H9 (cell line): ENCODE measurements at regions not wholly inside any gene's neighbourhood (a gene's known extent, or its start where the extent isn't known, plus 50 kb on each side); places are given as distances from the start of the nearest gene placed in this dataset.

ENCODE experiments used
- DNase-seq: peaks from one replicate; pipeline ENCODE4 v3.0.0-alpha.2; 2017
- H2AFZ ChIP-seq: one replicate; pipeline ENCODE4 v1.6.1; 2013; ENCODE audit warnings: mild to moderate bottlenecking, low read length, control low read depth, moderate library complexity
- H2AK5ac ChIP-seq: 2 replicates; pipeline ENCODE4 v1.6.1; 2013; ENCODE audit warnings: low read length, control low read depth, mixed read lengths; ENCODE audit not compliant: insufficient read length
- H2BK120ac ChIP-seq: one replicate; pipeline ENCODE4 v1.6.1; 2013; ENCODE audit warnings: low read depth, mild to moderate bottlenecking, low read length, control low read depth, inconsistent platforms; ENCODE audit not compliant: poor library complexity, severe bottlenecking
- H2BK12ac ChIP-seq: 2 replicates; pipeline ENCODE4 v1.6.1; 2013; ENCODE audit warnings: low read length, control low read depth, mixed read lengths, low read depth; ENCODE audit not compliant: insufficient read length
- H2BK15ac ChIP-seq: 2 replicates; pipeline ENCODE4 v1.6.1; 2013; ENCODE audit warnings: low read depth, low read length, control low read depth
- H2BK20ac ChIP-seq: one replicate; pipeline ENCODE4 v1.6.1; 2013; ENCODE audit warnings: low read depth, mild to moderate bottlenecking, low read length, control low read depth, inconsistent platforms; ENCODE audit not compliant: poor library complexity, severe bottlenecking
- H2BK5ac ChIP-seq: 2 replicates; pipeline ENCODE4 v1.6.1; 2013; ENCODE audit warnings: low read length, control low read depth, mixed read lengths; ENCODE audit not compliant: insufficient read length
- H3K14ac ChIP-seq: 2 replicates; pipeline ENCODE4 v1.6.1; 2013; ENCODE audit warnings: low read length, control low read depth; ENCODE audit not compliant: insufficient read depth
- H3K18ac ChIP-seq: 2 replicates; pipeline ENCODE4 v1.6.1; 2013; ENCODE audit warnings: low read depth, mild to moderate bottlenecking, mixed read lengths, low read length, control low read depth; ENCODE audit not compliant: insufficient read length
- H3K23ac ChIP-seq: 2 replicates; pipeline ENCODE4 v1.6.1; 2013; ENCODE audit warnings: low read length, control low read depth, mixed read lengths, low read depth; ENCODE audit not compliant: insufficient read length
- H3K23me2 ChIP-seq: 2 replicates; pipeline ENCODE4 v1.6.1; 2013; ENCODE audit warnings: low read depth, mild to moderate bottlenecking, mixed read lengths, low read length, control low read depth; ENCODE audit not compliant: insufficient read length, poor library complexity, severe bottlenecking
- H3K27ac ChIP-seq: 2 replicates; pipeline ENCODE4 v1.5.1; 2013; ENCODE audit warnings: low read length, control low read depth, mixed read lengths, low read depth; ENCODE audit not compliant: insufficient read length
- H3K27me3 ChIP-seq: 2 replicates; pipeline ENCODE4 v1.6.1; 2013; ENCODE audit warnings: low read length, control low read depth, inconsistent platforms; ENCODE audit not compliant: insufficient read depth
- H3K4ac ChIP-seq: 2 replicates; pipeline ENCODE4 v1.6.1; 2013; ENCODE audit warnings: low read depth, mild to moderate bottlenecking, control low read depth, inconsistent platforms, low read length, moderate library complexity
- H3K4me1 ChIP-seq: 2 replicates; pipeline ENCODE4 v1.6.1; 2013; ENCODE audit warnings: low read length, control low read depth, inconsistent platforms; ENCODE audit not compliant: insufficient read depth
- H3K4me2 ChIP-seq: 2 replicates; pipeline ENCODE4 v1.6.1; 2013; ENCODE audit warnings: low read length, control low read depth, mixed read lengths; ENCODE audit not compliant: insufficient read length, insufficient read depth
- H3K56ac ChIP-seq: 2 replicates; pipeline ENCODE4 v1.6.1; 2013; ENCODE audit warnings: low read depth, mild to moderate bottlenecking, mixed read lengths, low read length, control low read depth; ENCODE audit not compliant: insufficient read length
- H3K79me1 ChIP-seq: 2 replicates; pipeline ENCODE4 v1.6.1; 2013; ENCODE audit warnings: low read depth, mild to moderate bottlenecking, moderate library complexity, low read length, control low read depth, inconsistent platforms; ENCODE audit not compliant: insufficient read depth, poor library complexity, severe bottlenecking
- H3K79me2 ChIP-seq: 2 replicates; pipeline ENCODE4 v1.6.1; 2013; ENCODE audit warnings: low read length, control low read depth, inconsistent platforms; ENCODE audit not compliant: insufficient read depth
- H3K9ac ChIP-seq: 2 replicates; pipeline ENCODE4 v1.6.1; 2013; ENCODE audit warnings: low read length, control low read depth, mixed read lengths; ENCODE audit not compliant: insufficient read length; ENCODE audit errors: extremely low read depth
- H3K9me3 ChIP-seq: one replicate; pipeline ENCODE4 v1.6.1; 2013; ENCODE audit warnings: low read depth, low read length, inconsistent platforms; ENCODE audit not compliant: control insufficient read depth
- H3T11ph ChIP-seq: one replicate; pipeline ENCODE4 v1.6.1; 2013; ENCODE audit warnings: mild to moderate bottlenecking, low read length, control low read depth, inconsistent platforms
- H4K20me1 ChIP-seq: one replicate; pipeline ENCODE4 v1.6.1; 2013; ENCODE audit not compliant: control insufficient read depth, insufficient read length, insufficient read depth
- H4K5ac ChIP-seq: 2 replicates; pipeline ENCODE4 v1.6.1; 2013; ENCODE audit warnings: low read depth, mild to moderate bottlenecking, mixed read lengths, low read length, control low read depth; ENCODE audit not compliant: insufficient read length
- H4K8ac ChIP-seq: replicated peaks from 2 replicates; pipeline ENCODE4 v1.6.1; 2013; ENCODE audit warnings: low read length, control low read depth, mixed read lengths, low read depth; ENCODE audit not compliant: insufficient read length
- H4K91ac ChIP-seq: 2 replicates; pipeline ENCODE4 v1.6.1; 2013; ENCODE audit warnings: low read depth, mild to moderate bottlenecking, moderate library complexity, mixed read lengths, low read length, control low read depth; ENCODE audit not compliant: insufficient read length
- H3K27ac Mint-ChIP-seq, 3 experiments: 2 replicates in 2 of 3; 3 replicates in 1 of 3; pipeline ENCODE4 v1.8.0; 2020 to 2021; ENCODE audit warnings: mixed read lengths in 3 of 3, mild to moderate bottlenecking in 1 of 3, moderate library complexity in 1 of 3
- H3K27me3 Mint-ChIP-seq: 2 replicates; pipeline ENCODE4 v1.8.0; 2021; ENCODE audit warnings: low read depth, mild to moderate bottlenecking, moderate library complexity, mixed read lengths
- H3K36me3 Mint-ChIP-seq, 3 experiments: 2 replicates in 2 of 3; 3 replicates in 1 of 3; pipeline ENCODE4 v1.8.0; 2020 to 2021; ENCODE audit warnings: low read depth in 3 of 3, mixed read lengths in 3 of 3; ENCODE audit not compliant: insufficient read depth in 1 of 3
- H3K4me1 Mint-ChIP-seq, 2 experiments: 2 replicates each; pipeline ENCODE4 v1.8.0; 2020; ENCODE audit warnings: mixed read lengths in 2 of 2
- H3K4me3 Mint-ChIP-seq, 2 experiments: 2 replicates in 1 of 2; 3 replicates in 1 of 2; pipeline ENCODE4 v1.8.0; 2020 to 2021; ENCODE audit warnings: mild to moderate bottlenecking in 2 of 2, mixed read lengths in 2 of 2, moderate library complexity in 1 of 2
- H3K9me3 Mint-ChIP-seq, 2 experiments: 2 replicates in 1 of 2; 3 replicates in 1 of 2; pipeline ENCODE4 v1.8.0; 2020; ENCODE audit warnings: mild to moderate bottlenecking in 2 of 2, mixed read lengths in 2 of 2, moderate library complexity in 1 of 2
- CTCF ChIP-seq: fragments of 200-600 bp; sonication (generic); conservative IDR thresholded peaks from 3 replicates; pipeline ENCODE4 v1.8.0; 2021; ENCODE audit warnings: antibody characterized with exemption, mild to moderate bottlenecking
- WGBS: extraction: QIAGEN DNeasy Blood & Tissue Kit; methylation state at CpG from one replicate; pipeline ENCODE4 v1.1.7; 2013; ENCODE audit warnings: missing lambda C conversion rate, low lambda C conversion rate, mixed read lengths; ENCODE audit not compliant: insufficient read length; ENCODE audit errors: extremely low coverage; 5-methylcytosine and 5-hydroxymethylcytosine counted together

- Histone ChIP-seq H3K4me1 (0 out of 2 replicates have a peak, but pooled peaks cover 4% of the 10 kb centered on the region), H3K79me2 (no peaks in the 10 kb centered on the region), H2AK5ac (no peak overlapping the region), H2BK120ac (no peak overlapping the region), H3K9ac (no peak overlapping the region), H3K18ac (no peak overlapping the region), H4K20me1 (no peaks in the 10 kb centered on the region), H4K8ac (no peak overlapping the region), H3K27ac (no peak overlapping the region), H3K23ac (no peak overlapping the region), H3T11ph (no peak overlapping the region), H2AFZ (no peak overlapping the region), H3K56ac (no peak overlapping the region), H2BK12ac (no peak overlapping the region), H2BK5ac (no peak overlapping the region), H4K5ac (no peak overlapping the region), H3K4ac (no peak overlapping the region), H3K14ac (no peak overlapping the region), H4K91ac (no peak overlapping the region), H3K79me1 (no peaks in the 10 kb centered on the region), H3K4me2 (no peak overlapping the region), H3K9me3 (no peaks in the 10 kb centered on the region), H3K23me2 (no peaks in the 10 kb centered on the region), H2BK15ac (no peak overlapping the region), H3K27me3 (no peaks in the 10 kb centered on the region), H2BK20ac (no peak overlapping the region)
- no CpG with 5 or more reads among the region's 3 CpGs for WGBS
- DNase-seq: no peak
- H3K27ac Mint-ChIP-seq: no peak overlapping the region
- H3K4me1 Mint-ChIP-seq: peaks cover 11 to 12% of the 10 kb centered on the region in 2 experiments
- no peak for TF ChIP-seq CTCF
- H3K4me3 Mint-ChIP-seq: no peak overlapping the region
- no peaks in the 10 kb centered on the region for H3K27me3 Mint-ChIP-seq
- H3K36me3 Mint-ChIP-seq: no peaks in the 10 kb centered on the region; a peak in 1 of 7 replicates
- H3K9me3 Mint-ChIP-seq: no peaks in the 10 kb centered on the region; a peak in 1 of 5 replicates
These were observed 197.6 kb upstream of the CFAP20DC start for GRCh38 chr3:59247402-59247841.
